HCT116 (cell line): ENCODE measurements at regions not wholly inside any gene's neighbourhood (a gene's known extent, or its start where the extent isn't known, plus 50 kb on each side); places are given as distances from the start of the nearest gene placed in this dataset.
A peak's percentile ranks its signal among the peaks of the same experiment; 100 is the strongest.

Source experiments
- ATAC-seq: fragments of 200-7000 bp; cut with Tn5 transposase; 2 replicates; pipeline ENCODE4 v1.9.1; 2020; ENCODE audit warnings: mild to moderate bottlenecking, moderate library complexity
- BruUV-seq: library from RNA; stranded (reverse); fragments of 400-500 nt; replicated peaks from 2 replicates; lab custom pipeline; 2021; lab: Mats Ljungman, UMichigan
- CTCF ChIA-PET: fragments of 300-600 bp; sonication (Branson Sonifier 250); formaldehyde crosslinking; loops from one replicate; lab custom pipeline; 2021; ENCODE audit warnings: antibody characterized with exemption; lab: Charles Lee
- POLR2A ChIA-PET: fragments of 300-600, 350-600 bp; sonication (Branson Sonifier 250); formaldehyde crosslinking; loops from one replicate; lab custom pipeline; 2021; ENCODE audit warnings: antibody characterized with exemption; lab: Charles Lee
- RAD21 ChIA-PET, 2 experiments: fragments of 300-600 bp; sonication (Branson Sonifier 250); formaldehyde crosslinking; loops; one replicate each; lab custom pipeline; 2023; ENCODE audit warnings: low total read pairs in 2 of 2; ENCODE audit not compliant: uncharacterized antibody in 2 of 2, unreplicated experiment in 2 of 2, low non-redundant PET in 1 of 2; lab: Charles Lee
- DNase-seq: peaks from one replicate; pipeline ENCODE4 v3.0.0-alpha.2; 2010; ENCODE audit warnings: low read depth, low spot score
- H2AFZ ChIP-seq: fragments of 200-600 bp; shearing (Covaris generic), sonication (generic); 2 replicates; pipeline ENCODE4 v1.6.1; 2017; ENCODE audit warnings: low read depth, mixed run types, mixed read lengths, antibody characterized with exemption, low read length; ENCODE audit not compliant: poor library complexity, severe bottlenecking
- H3K27ac ChIP-seq: 2 replicates; pipeline ENCODE4 v1.5.1; 2012; ENCODE audit warnings: low read depth, low read length
- H3K27me3 ChIP-seq: fragments of 200-600 bp; sonication (generic); 2 replicates; pipeline ENCODE4 v1.6.1; 2016; ENCODE audit warnings: mixed run types, low read length, mixed read lengths; ENCODE audit not compliant: insufficient read depth
- H3K36me3 ChIP-seq, 2 experiments: fragments of 200-500 bp in 1 of 2; fragments of 200-600 bp in 1 of 2; sonication (Bioruptor generic) in 1 of 2; sonication (generic) in 1 of 2; 2 replicates each; pipeline versions ENCODE4 v1.5.1 to v1.6.1; 2014 to 2016; ENCODE audit warnings: low read length in 2 of 2, inconsistent platforms in 1 of 2, mixed read lengths in 1 of 2, mixed run types in 1 of 2; ENCODE audit not compliant: insufficient read depth in 2 of 2, control insufficient read depth in 1 of 2
- H3K4me1 ChIP-seq, 2 experiments: fragments of 200-600 bp in 1 of 2; sonication (generic) in 1 of 2; 2 replicates each; pipeline versions ENCODE4 v1.5.1 to v1.6.1; 2012 to 2017; ENCODE audit warnings: low read length in 2 of 2, inconsistent platforms in 1 of 2, mild to moderate bottlenecking in 1 of 2, mixed read lengths in 1 of 2, mixed run types in 1 of 2, moderate library complexity in 1 of 2; ENCODE audit not compliant: insufficient read depth in 2 of 2, control insufficient read depth in 1 of 2
- H3K4me2 ChIP-seq: fragments of 200-600 bp; sonication (generic); 2 replicates; pipeline ENCODE4 v1.6.1; 2017; ENCODE audit warnings: mixed run types, low read length, mixed read lengths
- H3K4me3 ChIP-seq, 2 experiments: fragments of 200-600 bp in 1 of 2; sonication (generic) in 1 of 2; replicated peaks in 1 of 2; 2 replicates each; pipeline ENCODE4 v1.5.1; 2011 to 2016; ENCODE audit warnings: low read length in 2 of 2, control low read depth in 1 of 2, low read depth in 1 of 2, mild to moderate bottlenecking in 1 of 2, mixed read lengths in 1 of 2, mixed run types in 1 of 2
- H3K79me2 ChIP-seq: fragments of 200-600 bp; sonication (generic); 2 replicates; pipeline ENCODE4 v1.6.1; 2017; ENCODE audit warnings: mild to moderate bottlenecking, mixed run types, low read length, moderate library complexity, mixed read lengths; ENCODE audit not compliant: insufficient read depth
- H3K9ac ChIP-seq: fragments of 200-600 bp; sonication (generic); 2 replicates; pipeline ENCODE4 v1.6.1; 2016; ENCODE audit warnings: low read length, mixed read lengths
- H3K9me2 ChIP-seq: fragments of 200-600 bp; sonication (generic), shearing (Covaris generic); 2 replicates; pipeline ENCODE4 v1.6.1; 2017; ENCODE audit warnings: mixed run types, mild to moderate bottlenecking, moderate library complexity; ENCODE audit not compliant: insufficient read depth
- H3K9me3 ChIP-seq, 2 experiments: fragments of 200-500 bp in 1 of 2; fragments of 200-600 bp in 1 of 2; sonication (Bioruptor generic) in 1 of 2; sonication (generic) in 1 of 2; 2 replicates each; pipeline ENCODE4 v1.6.1; 2014 to 2017; ENCODE audit warnings: low read length in 2 of 2, mixed read lengths in 2 of 2, inconsistent platforms in 1 of 2, low read depth in 1 of 2, mild to moderate bottlenecking in 1 of 2, mixed run types in 1 of 2, moderate library complexity in 1 of 2; ENCODE audit not compliant: control insufficient read depth in 1 of 2, insufficient read depth in 1 of 2
- H4K20me1 ChIP-seq: fragments of 200-600 bp; sonication (generic), shearing (Covaris generic); 2 replicates; pipeline ENCODE4 v1.6.1; 2017; ENCODE audit warnings: mixed run types, mild to moderate bottlenecking, moderate library complexity; ENCODE audit not compliant: insufficient read depth
- ATF3 ChIP-seq: IDR thresholded peaks from 2 replicates; pipeline ENCODE4 v1.6.1; 2012
- CBX3 ChIP-seq: IDR thresholded peaks from 2 replicates; pipeline ENCODE4 v1.6.1; 2012; ENCODE audit warnings: low read depth
- CTCF ChIP-seq, 3 experiments: fragments of 200-600 bp in 1 of 3; sonication (generic) in 1 of 3; IDR thresholded peaks in 2 of 3; conservative IDR thresholded peaks in 1 of 3; 2 replicates each; pipeline ENCODE4 v1.5.1; 2012 to 2017; ENCODE audit warnings: low read depth in 2 of 3, low read length in 2 of 3, antibody characterized with exemption in 1 of 3, borderline replicate concordance in 1 of 3, control low read depth in 1 of 3, mild to moderate bottlenecking in 1 of 3, mixed read lengths in 1 of 3, mixed run types in 1 of 3, moderate library complexity in 1 of 3; ENCODE audit not compliant: insufficient read depth in 1 of 3
- ELF1 ChIP-seq: IDR thresholded peaks from 2 replicates; pipeline ENCODE4 v1.6.1; 2012; ENCODE audit warnings: low read depth, borderline replicate concordance
- EZH2 ChIP-seq: fragments of 200-600 bp; sonication (generic); IDR thresholded peaks from 2 replicates; pipeline ENCODE4 v1.6.1; 2017; ENCODE audit warnings: antibody characterized with exemption, mixed run types
- EZH2phosphoT487 ChIP-seq: fragments of 200-600 bp; IDR thresholded peaks from 2 replicates; pipeline ENCODE4 v1.6.1; 2018; ENCODE audit warnings: antibody characterized with exemption, borderline replicate concordance
- FOSL1 ChIP-seq: IDR thresholded peaks from 2 replicates; pipeline ENCODE4 v1.6.1; 2012; ENCODE audit warnings: low read depth
- JUND ChIP-seq: IDR thresholded peaks from 2 replicates; pipeline ENCODE4 v1.6.1; 2012
- POLR2A ChIP-seq: IDR thresholded peaks from 2 replicates; pipeline ENCODE4 v1.7.0; 2011; ENCODE audit warnings: borderline replicate concordance; ENCODE audit not compliant: insufficient read depth, insufficient read length; ENCODE audit errors: extremely low read depth
- POLR2AphosphoS5 ChIP-seq: IDR thresholded peaks from 2 replicates; pipeline ENCODE4 v1.6.1; 2011; ENCODE audit warnings: mild to moderate bottlenecking, low read depth, low read length, moderate library complexity
- SIN3A ChIP-seq: IDR thresholded peaks from 2 replicates; pipeline ENCODE4 v1.6.1; 2012; ENCODE audit warnings: low read depth
- SP1 ChIP-seq: IDR thresholded peaks from 2 replicates; pipeline ENCODE4 v1.6.1; 2012; ENCODE audit warnings: low read depth
- SRF ChIP-seq: IDR thresholded peaks from 2 replicates; pipeline ENCODE4 v1.6.1; 2012; ENCODE audit warnings: low read depth
- TCF7L2 ChIP-seq: IDR thresholded peaks from 2 replicates; pipeline ENCODE4 v1.7.0; 2011; ENCODE audit warnings: borderline replicate concordance, inconsistent platforms; ENCODE audit not compliant: insufficient read depth, insufficient read length; ENCODE audit errors: extremely low read depth
- ZFX ChIP-seq: fragments of 450-650 bp; IDR thresholded peaks from 2 replicates; pipeline ENCODE4 v1.6.1; 2017
- intact Hi-C: fragments of 100-400 bp; cut with micrococcal nuclease; formaldehyde crosslinking; loops from 2 replicates; pipeline ENCODE4 v1.10.0; 2022

- no peaks in the 10 kb centered on the region for H4K20me1 ChIP-seq
- ChIA-PET RAD21 (no interaction called here), CTCF (no interaction called here), POLR2A (no interaction called here)
- no peak for DNase-seq
- no TSS peak for BruUV-seq
- no peak overlapping the region for H3K27ac ChIP-seq
- intact Hi-C loops, result no loop called here
- H3K79me2 ChIP-seq, result no peaks in the 10 kb centered on the region
- H3K27me3 ChIP-seq, result no peaks in the 10 kb centered on the region
- H3K4me3 ChIP-seq, result no peak overlapping the region
- H2AFZ ChIP-seq, result no peak overlapping the region
- H3K36me3 ChIP-seq, result no peaks in the 10 kb centered on the region
- H3K9me2 ChIP-seq, result no peaks in the 10 kb centered on the region
- no peak overlapping the region for H3K4me2 ChIP-seq
- H3K9me3 ChIP-seq, result no peaks in the 10 kb centered on the region
- H3K4me1 ChIP-seq, result no peaks in the 10 kb centered on the region
- TF ChIP-seq TCF7L2 (no peak), SRF (peak; percentile 22; the same call in 1 of the 2 replicates)
- H3K9ac ChIP-seq, result no peak overlapping the region
- ATAC-seq, result no peak
Measured at GRCh38 chr7:28266402-28266801, 85.8 kb upstream of the JAZF1 start.

- DNase-seq (no peak), ATAC-seq (no peak)
- H3K4me2 ChIP-seq, result no peak overlapping the region
- no TSS peak for BruUV-seq
- no peak overlapping the region for H3K9ac ChIP-seq
- intact Hi-C loops, result no loop called here
- H3K4me1 ChIP-seq, result no peaks in the 10 kb centered on the region
- POLR2A ChIA-PET, result no interaction called here
- H3K4me3 ChIP-seq, result no peak overlapping the region
- CTCF ChIA-PET, result no interaction called here
- no peaks in the 10 kb centered on the region for H3K36me3 ChIP-seq
- H3K27me3 ChIP-seq, result no peaks in the 10 kb centered on the region
- no peaks in the 10 kb centered on the region for H3K9me3 ChIP-seq
- no peak overlapping the region for H2AFZ ChIP-seq
- no peaks in the 10 kb centered on the region for H3K79me2 ChIP-seq
- no peaks in the 10 kb centered on the region for H4K20me1 ChIP-seq
- TF ChIP-seq ELF1 (no peak), ZFX (no peak), FOSL1 (no peak), SRF (no peak), EZH2 (no peak), SIN3A (no peak), ATF3 (no peak), TCF7L2 (no peak), JUND (no peak), POLR2AphosphoS5 (no peak), SP1 (no peak), CTCF (IDR thresholded peaks at IDR 0.05 in 2 of 3, conservative IDR thresholded peaks at IDR 0.05 in 1 of 3; ENCODE audit: borderline replicate concordance in 1 of 3, insufficient read depth in 1 of 3, low read depth in 2 of 3, low read length in 2 of 3) (no peak), EZH2phosphoT487 (no peak), POLR2A (no peak), CBX3 (no peak)
- RAD21 ChIA-PET, result no interaction called here
- no peaks in the 10 kb centered on the region for H3K9me2 ChIP-seq
- no peak overlapping the region for H3K27ac ChIP-seq
Measured at GRCh38 chr7:28267012-28267411, 86.4 kb upstream of the JAZF1 start.
